A673 (cell line): ENCODE measurements at regions not wholly inside any gene's neighbourhood (a gene's known extent, or its start where the extent isn't known, plus 50 kb on each side); places are given as distances from the start of the nearest gene placed in this dataset.

Experiments used
- BruUV-seq: library from RNA; stranded (reverse); fragments of 400-500 nt; replicated peaks from 2 replicates; lab custom pipeline; 2021; lab: Mats Ljungman, UMichigan
- CTCF ChIA-PET: fragments of 300-600 bp; sonication (Branson Sonifier 250); formaldehyde crosslinking; loops from one replicate; lab custom pipeline; 2022; ENCODE audit warnings: antibody characterized with exemption; lab: Charles Lee
- POLR2A ChIA-PET: fragments of 300-600 bp; sonication (Branson Sonifier 250); formaldehyde crosslinking; loops from one replicate; lab custom pipeline; 2022; ENCODE audit warnings: antibody characterized with exemption; ENCODE audit not compliant: low non-redundant PET; lab: Charles Lee
- DNase-seq: peaks from one replicate; pipeline ENCODE4 v3.0.0-alpha.2; 2015; ENCODE audit warnings: low spot score
- H3K27ac ChIP-seq: fragments of 200-600 bp; sonication (generic); 2 replicates; pipeline ENCODE4 v1.5.1; 2016; ENCODE audit warnings: mixed run types, low read depth, mild to moderate bottlenecking, mixed read lengths, antibody characterized with exemption, low read length; ENCODE audit not compliant: poor library complexity, severe bottlenecking
- H3K27me3 ChIP-seq: fragments of 200-600 bp; sonication (generic); replicated peaks from 2 replicates; pipeline ENCODE4 v1.6.1; 2017; ENCODE audit warnings: mixed run types, low read depth, mild to moderate bottlenecking, mixed read lengths, antibody characterized with exemption, low read length; ENCODE audit not compliant: insufficient read depth, poor library complexity
- H3K36me3 ChIP-seq: fragments of 200-600 bp; sonication (generic); 2 replicates; pipeline ENCODE4 v1.6.1; 2016; ENCODE audit warnings: mixed run types, mild to moderate bottlenecking, mixed read lengths, antibody characterized with exemption, low read length; ENCODE audit not compliant: insufficient read depth, poor library complexity, severe bottlenecking
- H3K4me1 ChIP-seq: fragments of 200-600 bp; sonication (generic); 2 replicates; pipeline ENCODE4 v1.6.1; 2017; ENCODE audit warnings: mixed run types, mild to moderate bottlenecking, mixed read lengths, antibody characterized with exemption, low read length; ENCODE audit not compliant: insufficient read depth, poor library complexity, severe bottlenecking
- H3K4me3 ChIP-seq: fragments of 200-600 bp; sonication (generic); 2 replicates; pipeline ENCODE4 v1.5.1; 2016; ENCODE audit warnings: low read depth, mixed run types, mild to moderate bottlenecking, mixed read lengths, low read length; ENCODE audit not compliant: poor library complexity, severe bottlenecking
- H3K9me3 ChIP-seq: fragments of 200-600 bp; sonication (generic); 2 replicates; pipeline ENCODE4 v1.6.1; 2016; ENCODE audit warnings: mixed run types, low read depth, mild to moderate bottlenecking, mixed read lengths, antibody characterized with exemption, low read length; ENCODE audit not compliant: poor library complexity, severe bottlenecking
- EZH2 ChIP-seq: fragments of 200-600 bp; sonication (generic); IDR thresholded peaks from 2 replicates; pipeline ENCODE4 v1.6.1; 2017; ENCODE audit warnings: borderline replicate concordance, low read depth, mild to moderate bottlenecking, mixed read lengths, antibody characterized with exemption, low read length; ENCODE audit not compliant: poor library complexity, severe bottlenecking
- intact Hi-C: fragments of 100-400 bp; cut with micrococcal nuclease; formaldehyde crosslinking; loops from one replicate; pipeline ENCODE4 v1.10.0; 2022; ENCODE audit not compliant: unreplicated experiment
- TF ChIP-seq, protein P1 (sequence below): fragments of 300-800, 200-600 bp; sonication (generic); conservative IDR thresholded peaks from 2 replicates; pipeline ENCODE4 v1.5.1; 2017; ENCODE audit warnings: low read depth, mild to moderate bottlenecking, antibody characterized with exemption, low read length, moderate library complexity, mixed read lengths

DNA sequence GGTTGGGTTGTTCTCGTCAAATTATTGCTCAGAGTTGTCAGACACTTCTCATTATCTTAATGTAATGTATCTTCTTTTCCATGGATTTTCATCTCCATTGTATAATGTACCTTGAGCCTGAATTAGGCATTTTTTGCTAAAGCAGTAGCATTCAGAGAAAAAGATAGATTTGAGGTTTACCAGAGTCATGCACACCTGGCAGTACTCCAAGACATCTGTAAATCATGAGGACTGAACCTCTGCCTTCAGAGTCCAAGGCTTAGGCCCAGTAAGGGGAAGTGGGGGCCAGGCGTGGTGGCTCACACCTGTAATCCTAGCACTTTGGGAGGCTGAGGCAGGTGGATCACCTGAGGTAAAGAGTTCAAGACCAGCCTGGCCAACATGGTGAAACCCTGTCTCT, 624.3 kb upstream of the MBL2 start:
- Histone ChIP-seq H3K36me3 (no peaks in the 10 kb centered on the region), H3K4me1 (no peaks in the 10 kb centered on the region), H3K4me3 (no peak overlapping the region), H3K9me3 (peaks cover 34% of the 10 kb centered on the region), H3K27me3 (no peaks in the 10 kb centered on the region), H3K27ac (no peak overlapping the region)
- no peak for DNase-seq
- intact Hi-C loops = no loop called here
- ChIA-PET POLR2A (no interaction called here), CTCF (no interaction called here)
- BruUV-seq = no TSS peak
- TF ChIP-seq, protein P1, sequence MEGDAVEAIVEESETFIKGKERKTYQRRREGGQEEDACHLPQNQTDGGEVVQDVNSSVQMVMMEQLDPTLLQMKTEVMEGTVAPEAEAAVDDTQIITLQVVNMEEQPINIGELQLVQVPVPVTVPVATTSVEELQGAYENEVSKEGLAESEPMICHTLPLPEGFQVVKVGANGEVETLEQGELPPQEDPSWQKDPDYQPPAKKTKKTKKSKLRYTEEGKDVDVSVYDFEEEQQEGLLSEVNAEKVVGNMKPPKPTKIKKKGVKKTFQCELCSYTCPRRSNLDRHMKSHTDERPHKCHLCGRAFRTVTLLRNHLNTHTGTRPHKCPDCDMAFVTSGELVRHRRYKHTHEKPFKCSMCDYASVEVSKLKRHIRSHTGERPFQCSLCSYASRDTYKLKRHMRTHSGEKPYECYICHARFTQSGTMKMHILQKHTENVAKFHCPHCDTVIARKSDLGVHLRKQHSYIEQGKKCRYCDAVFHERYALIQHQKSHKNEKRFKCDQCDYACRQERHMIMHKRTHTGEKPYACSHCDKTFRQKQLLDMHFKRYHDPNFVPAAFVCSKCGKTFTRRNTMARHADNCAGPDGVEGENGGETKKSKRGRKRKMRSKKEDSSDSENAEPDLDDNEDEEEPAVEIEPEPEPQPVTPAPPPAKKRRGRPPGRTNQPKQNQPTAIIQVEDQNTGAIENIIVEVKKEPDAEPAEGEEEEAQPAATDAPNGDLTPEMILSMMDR = no peak
- no peak for TF ChIP-seq EZH2

DNA sequence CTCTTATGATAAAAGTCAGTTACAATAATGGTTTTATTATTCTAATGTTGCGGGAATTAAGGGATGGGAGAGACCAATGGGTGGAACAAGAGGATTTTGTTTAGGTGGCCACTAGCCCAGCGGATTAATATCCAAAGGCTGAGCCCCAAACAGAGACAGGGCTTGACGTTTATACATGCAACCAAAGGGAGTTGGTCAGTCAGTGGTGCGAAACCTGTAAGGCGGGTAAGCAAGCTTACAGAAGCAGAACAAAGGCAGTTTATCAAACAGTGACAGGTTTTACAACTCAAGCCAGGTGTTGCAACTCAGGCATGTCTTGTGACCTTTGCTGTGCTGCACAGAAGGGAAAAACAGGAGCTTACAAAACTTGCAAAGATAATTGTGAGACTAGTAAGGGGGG, 622.9 kb upstream of the MBL2 start:
- no peaks in the 10 kb centered on the region for H3K27me3 ChIP-seq
- POLR2A ChIA-PET = no interaction called here
- no peak for DNase-seq
- no TSS peak for BruUV-seq
- H3K4me3 ChIP-seq = no peak overlapping the region
- peaks cover 39% of the 10 kb centered on the region for H3K9me3 ChIP-seq
- CTCF ChIA-PET = no interaction called here
- intact Hi-C loops = no loop called here
- H3K4me1 ChIP-seq = no peaks in the 10 kb centered on the region
- TF ChIP-seq EZH2 = no peak
- TF ChIP-seq, protein P1 = no peak
- H3K36me3 ChIP-seq = no peaks in the 10 kb centered on the region
- no peak overlapping the region for H3K27ac ChIP-seq

DNA sequence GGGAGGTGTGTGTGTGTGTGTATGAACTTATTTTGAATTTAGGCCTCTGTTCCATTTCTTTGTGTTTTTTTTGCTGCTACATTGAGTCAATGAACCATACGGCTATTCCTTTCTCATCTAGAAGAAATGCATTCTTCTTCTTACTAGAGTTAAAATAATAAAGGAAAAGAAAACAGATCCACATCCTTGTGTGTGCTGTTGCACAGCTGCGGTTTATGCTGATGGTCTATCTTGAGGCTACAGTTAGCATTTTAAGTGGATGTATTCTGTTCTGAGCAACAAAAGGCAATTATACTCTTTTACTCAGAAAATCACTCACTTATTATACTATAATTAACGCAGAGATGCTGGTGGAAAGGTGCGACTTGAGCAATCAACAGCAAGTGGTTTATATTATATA, 615.0 kb upstream of the MBL2 start:
- POLR2A ChIA-PET = no interaction called here
- DNase-seq = no peak
- H3K4me3 ChIP-seq = no peak overlapping the region
- H3K9me3 ChIP-seq = peaks cover 14% of the 10 kb centered on the region
- H3K27me3 ChIP-seq = no peaks in the 10 kb centered on the region
- no peaks in the 10 kb centered on the region for H3K4me1 ChIP-seq
- CTCF ChIA-PET = no interaction called here
- no peak overlapping the region for H3K27ac ChIP-seq
- intact Hi-C loops = no loop called here
- no peaks in the 10 kb centered on the region for H3K36me3 ChIP-seq
- TF ChIP-seq EZH2 = no peak
- TF ChIP-seq, protein P1 = no peak
- BruUV-seq = no TSS peak
